ENCODE measurements at regions not wholly inside any gene's neighbourhood (a gene's known extent, or its start where the extent isn't known, plus 50 kb on each side); places are given as distances from the start of the nearest gene placed in this dataset.
"Not testable (repeated sequence)": the region's sequence is repeated elsewhere in the genome, so short reads cannot be mapped to it uniquely, and the experiment has no call there.

- ChIA-PET POLR2A (interaction anchor here (0.5 kb wide), 1 partner anchor 12 kb away, joined by 3 read pairs; no protein-coding TSS in a partner anchor), CTCF (interaction anchor here (0.6 kb wide), 1 partner anchor 410 kb away, joined by 3 read pairs; no protein-coding TSS in a partner anchor)
These were observed 221.3 kb downstream of the TOMM20 start for GRCh38 chr1:234907208-234907939.

- POLR2A ChIA-PET, result interaction anchor here (0.5 kb wide), 1 partner anchor 13 kb away, joined by 3 read pairs; no protein-coding TSS in a partner anchor
- CTCF ChIA-PET, result no interaction called here
These were observed 222.0 kb downstream of the TOMM20 start for GRCh38 chr1:234906654-234907053.

- ChIA-PET CTCF (interaction anchor here (1.1 kb wide), 1 partner anchor 9 kb away, joined by 3 read pairs; no protein-coding TSS in a partner anchor), POLR2A (interaction anchor here (0.6 kb wide), 1 partner anchor 23 kb away, joined by 4 read pairs; no protein-coding TSS in a partner anchor)
These were observed 225.7 kb downstream of the TOMM20 start for GRCh38 chr1:234902774-234903547.

- CTCF ChIA-PET, result interaction anchor here (1.1 kb wide), 1 partner anchor 10 kb away, joined by 3 read pairs; no protein-coding TSS in a partner anchor
These were observed 227.1 kb downstream of the TOMM20 start for GRCh38 chr1:234901491-234902049.

GRCh38 chr1:234900595-234900994, 228.0 kb downstream of the TOMM20 start:
- CTCF ChIA-PET, result no interaction called here
- POLR2A ChIA-PET, result no interaction called here

More at GRCh38 chr1:234901491-234902049, 227.1 kb downstream of the TOMM20 start:
- POLR2A ChIA-PET, result no interaction called here

- POLR2A ChIA-PET, result no interaction called here
- CTCF ChIA-PET, result no interaction called here
These were observed 228.9 kb downstream of the TOMM20 start for GRCh38 chr1:234899730-234900072.

GRCh38 chr1:234899041-234899729, 229.5 kb downstream of the TOMM20 start:
- ChIA-PET CTCF (no interaction called here), POLR2A (no interaction called here)

GRCh38 chr1:234898455-234899033, 230.1 kb downstream of the TOMM20 start:
- POLR2A ChIA-PET, result no interaction called here
- CTCF ChIA-PET, result no interaction called here

- POLR2A ChIA-PET, result no interaction called here
- CTCF ChIA-PET, result no interaction called here
These were observed 230.7 kb downstream of the TOMM20 start for GRCh38 chr1:234897754-234898454.

GRCh38 chr1:234897390-234897749, 231.3 kb downstream of the TOMM20 start:
- CTCF ChIA-PET, result no interaction called here
- POLR2A ChIA-PET, result no interaction called here

- ChIA-PET CTCF (interaction anchor here (0.6 kb wide), 1 partner anchor 9 kb away, joined by 3 read pairs; no protein-coding TSS in a partner anchor), POLR2A (no interaction called here)
These were observed 231.9 kb downstream of the TOMM20 start for GRCh38 chr1:234896477-234897389.

GRCh38 chr1:234893725-234894630, 234.7 kb downstream of the TOMM20 start:
- POLR2A ChIA-PET, result no interaction called here
- CTCF ChIA-PET, result interaction anchor here (0.7 to 1.1 kb wide), 2 partner anchors 69 to 411 kb away, joined by 3 read pairs; no protein-coding TSS in a partner anchor

GRCh38 chr1:234893359-234893724, 235.3 kb downstream of the TOMM20 start:
- ChIA-PET CTCF (interaction anchor here (1.1 kb wide), 1 partner anchor 69 kb away, joined by 3 read pairs; no protein-coding TSS in a partner anchor), POLR2A (interaction anchor here (0.6 kb wide), 1 partner anchor 61 kb away, joined by 3 read pairs; no protein-coding TSS in a partner anchor)

- CTCF ChIA-PET, result no interaction called here
- POLR2A ChIA-PET, result interaction anchor here (0.6 kb wide), 1 partner anchor 62 kb away, joined by 3 read pairs; no protein-coding TSS in a partner anchor
These were observed 236.0 kb downstream of the TOMM20 start for GRCh38 chr1:234892642-234893041.

GRCh38 chr1:234891427-234891826, 237.2 kb downstream of the TOMM20 start:
- CTCF ChIA-PET, result interaction anchor here (1.4 kb wide), 1 partner anchor 20 kb away, joined by 3 read pairs; no protein-coding TSS in a partner anchor
- POLR2A ChIA-PET, result no interaction called here

GRCh38 chr1:234889643-234890042, 239.0 kb downstream of the TOMM20 start:
- CTCF ChIA-PET, result no interaction called here
- POLR2A ChIA-PET, result no interaction called here

GRCh38 chr1:234888247-234888646, 240.4 kb downstream of the TOMM20 start:
- POLR2A ChIA-PET, result not testable (repeated sequence)
- CTCF ChIA-PET, result interaction anchor here (1.0 kb wide), 1 partner anchor 8 kb away, joined by 3 read pairs; no protein-coding TSS in a partner anchor

Measured in activated CD8-positive, alpha-beta memory T cell treated with anti-CD3 and anti-CD28 coated beads for 36 hours (primary cell).